ENCODE measurements at regions not wholly inside any gene's neighbourhood (a gene's known extent, or its start where the extent isn't known, plus 50 kb on each side); places are given as distances from the start of the nearest gene placed in this dataset.

GRCh38 chr3:127064391-127065137 lies 81.6 kb downstream of the PLXNA1 start:
- H3K36me3 ChIP-seq, result no peaks in the 10 kb centered on the region
- peak in 1 of 2 donors; percentile 27 for DNase-seq (ENCODE audit: low read depth in 1 of 2, low spot score in 1 of 2)
- no peaks in the 10 kb centered on the region for H3K27me3 ChIP-seq
- TF ChIP-seq, protein P1, sequence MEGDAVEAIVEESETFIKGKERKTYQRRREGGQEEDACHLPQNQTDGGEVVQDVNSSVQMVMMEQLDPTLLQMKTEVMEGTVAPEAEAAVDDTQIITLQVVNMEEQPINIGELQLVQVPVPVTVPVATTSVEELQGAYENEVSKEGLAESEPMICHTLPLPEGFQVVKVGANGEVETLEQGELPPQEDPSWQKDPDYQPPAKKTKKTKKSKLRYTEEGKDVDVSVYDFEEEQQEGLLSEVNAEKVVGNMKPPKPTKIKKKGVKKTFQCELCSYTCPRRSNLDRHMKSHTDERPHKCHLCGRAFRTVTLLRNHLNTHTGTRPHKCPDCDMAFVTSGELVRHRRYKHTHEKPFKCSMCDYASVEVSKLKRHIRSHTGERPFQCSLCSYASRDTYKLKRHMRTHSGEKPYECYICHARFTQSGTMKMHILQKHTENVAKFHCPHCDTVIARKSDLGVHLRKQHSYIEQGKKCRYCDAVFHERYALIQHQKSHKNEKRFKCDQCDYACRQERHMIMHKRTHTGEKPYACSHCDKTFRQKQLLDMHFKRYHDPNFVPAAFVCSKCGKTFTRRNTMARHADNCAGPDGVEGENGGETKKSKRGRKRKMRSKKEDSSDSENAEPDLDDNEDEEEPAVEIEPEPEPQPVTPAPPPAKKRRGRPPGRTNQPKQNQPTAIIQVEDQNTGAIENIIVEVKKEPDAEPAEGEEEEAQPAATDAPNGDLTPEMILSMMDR (IDR thresholded peaks at IDR 0.05; ENCODE audit: low read depth, low read length), result no peak
- H3K4me3 ChIP-seq, result no peak overlapping the region
- no peaks in the 10 kb centered on the region for H3K4me1 ChIP-seq (ENCODE audit: low read depth)
- no peaks in the 10 kb centered on the region for H3K9me3 ChIP-seq (ENCODE audit: low read depth)
- no peak overlapping the region for H3K27ac ChIP-seq

DNA sequence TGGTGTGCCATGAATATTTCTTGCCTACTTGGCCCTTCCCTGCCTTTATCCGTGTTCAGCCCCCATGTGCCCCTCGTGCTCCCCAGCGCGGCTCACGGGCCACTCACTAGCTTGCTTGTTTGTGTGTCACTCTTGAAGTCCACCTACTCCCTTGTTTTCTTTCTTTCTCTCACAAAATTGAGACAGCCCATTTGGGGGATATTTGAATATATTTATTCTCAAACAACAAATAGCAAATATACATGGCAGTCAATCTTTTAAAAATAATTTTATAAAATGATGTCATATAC lies 82.2 kb downstream of the PLXNA1 start:
- H3K27me3 ChIP-seq, result no peaks in the 10 kb centered on the region
- TF ChIP-seq, protein P1 (IDR thresholded peaks at IDR 0.05; ENCODE audit: low read depth, low read length), result no peak
- H3K4me1 ChIP-seq (ENCODE audit: low read depth), result no peaks in the 10 kb centered on the region

GRCh38 chr3:127065561-127066290 lies 82.8 kb downstream of the PLXNA1 start:
- no peaks in the 10 kb centered on the region for H3K4me1 ChIP-seq (ENCODE audit: low read depth)
- H3K4me3 ChIP-seq, result no peak overlapping the region
- no peaks in the 10 kb centered on the region for H3K27me3 ChIP-seq
- H3K36me3 ChIP-seq, result no peaks in the 10 kb centered on the region
- peak in 1 of 2 donors; percentile 15 for DNase-seq (ENCODE audit: low read depth in 1 of 2, low spot score in 1 of 2)
- TF ChIP-seq, protein P1 (IDR thresholded peaks at IDR 0.05; ENCODE audit: low read depth, low read length), result no peak
- no peak overlapping the region for H3K27ac ChIP-seq
- no peaks in the 10 kb centered on the region for H3K9me3 ChIP-seq (ENCODE audit: low read depth)

More for the DNA sequence above, 82.2 kb downstream of the PLXNA1 start:
- no peaks in the 10 kb centered on the region for H3K36me3 ChIP-seq
- no peaks in the 10 kb centered on the region for H3K9me3 ChIP-seq (ENCODE audit: low read depth)
- no peak for DNase-seq (ENCODE audit: low read depth in 1 of 2, low spot score in 1 of 2)
- H3K27ac ChIP-seq, result no peak overlapping the region
- no peak overlapping the region for H3K4me3 ChIP-seq

DNA sequence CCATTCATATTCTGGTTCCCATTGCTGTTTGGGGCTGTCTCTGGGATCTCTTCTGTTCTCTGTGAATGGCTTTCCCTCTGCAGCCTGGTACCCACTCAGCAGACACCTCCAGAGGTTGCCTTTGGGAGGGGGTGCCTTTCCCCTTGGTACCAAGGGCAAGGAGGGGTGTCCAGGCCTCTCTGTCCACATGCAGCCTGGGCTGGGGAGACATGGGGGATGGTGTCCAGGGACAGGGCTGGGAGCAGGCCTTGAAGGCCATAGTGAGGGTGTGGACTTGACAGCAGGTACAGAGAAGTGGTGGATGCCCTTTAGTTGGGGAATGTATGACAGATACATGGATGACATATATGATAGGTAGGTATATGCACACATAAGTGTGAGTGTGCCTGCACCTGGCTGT lies 83.7 kb downstream of the PLXNA1 start:
- TF ChIP-seq, protein P1 (IDR thresholded peaks at IDR 0.05; ENCODE audit: low read depth, low read length), result no peak
- Histone ChIP-seq H3K4me3 (no peak overlapping the region), H3K9me3 (ENCODE audit: low read depth) (no peaks in the 10 kb centered on the region), H3K4me1 (ENCODE audit: low read depth) (no peaks in the 10 kb centered on the region), H3K27me3 (no peaks in the 10 kb centered on the region), H3K27ac (no peak overlapping the region), H3K36me3 (no peaks in the 10 kb centered on the region)
- no peak for DNase-seq (ENCODE audit: low read depth in 1 of 2, low spot score in 1 of 2)

GRCh38 chr3:127067116-127067910 lies 84.4 kb downstream of the PLXNA1 start:
- no peaks in the 10 kb centered on the region for H3K36me3 ChIP-seq
- H3K9me3 ChIP-seq (ENCODE audit: low read depth), result no peaks in the 10 kb centered on the region
- no peak for DNase-seq (ENCODE audit: low read depth in 1 of 2, low spot score in 1 of 2)
- H3K27me3 ChIP-seq, result no peaks in the 10 kb centered on the region
- H3K4me3 ChIP-seq, result no peak overlapping the region
- H3K4me1 ChIP-seq (ENCODE audit: low read depth), result no peaks in the 10 kb centered on the region
- TF ChIP-seq, protein P1 (IDR thresholded peaks at IDR 0.05; ENCODE audit: low read depth, low read length), result no peak
- no peak overlapping the region for H3K27ac ChIP-seq
